GM21526 (cell line): ENCODE measurements at regions not wholly inside any gene's neighbourhood (a gene's known extent, or its start where the extent isn't known, plus 50 kb on each side); places are given as distances from the start of the nearest gene placed in this dataset.
A peak's percentile ranks its signal among the peaks of the same experiment; 100 is the strongest.

ENCODE experiments used
- ATAC-seq: cut with Tn5 transposase; IDR thresholded peaks from one replicate; pipeline ENCODE4 v1.9.1; 2021; ENCODE audit warnings: moderate library complexity; ENCODE audit not compliant: unreplicated experiment, low FRiP score

DNA sequence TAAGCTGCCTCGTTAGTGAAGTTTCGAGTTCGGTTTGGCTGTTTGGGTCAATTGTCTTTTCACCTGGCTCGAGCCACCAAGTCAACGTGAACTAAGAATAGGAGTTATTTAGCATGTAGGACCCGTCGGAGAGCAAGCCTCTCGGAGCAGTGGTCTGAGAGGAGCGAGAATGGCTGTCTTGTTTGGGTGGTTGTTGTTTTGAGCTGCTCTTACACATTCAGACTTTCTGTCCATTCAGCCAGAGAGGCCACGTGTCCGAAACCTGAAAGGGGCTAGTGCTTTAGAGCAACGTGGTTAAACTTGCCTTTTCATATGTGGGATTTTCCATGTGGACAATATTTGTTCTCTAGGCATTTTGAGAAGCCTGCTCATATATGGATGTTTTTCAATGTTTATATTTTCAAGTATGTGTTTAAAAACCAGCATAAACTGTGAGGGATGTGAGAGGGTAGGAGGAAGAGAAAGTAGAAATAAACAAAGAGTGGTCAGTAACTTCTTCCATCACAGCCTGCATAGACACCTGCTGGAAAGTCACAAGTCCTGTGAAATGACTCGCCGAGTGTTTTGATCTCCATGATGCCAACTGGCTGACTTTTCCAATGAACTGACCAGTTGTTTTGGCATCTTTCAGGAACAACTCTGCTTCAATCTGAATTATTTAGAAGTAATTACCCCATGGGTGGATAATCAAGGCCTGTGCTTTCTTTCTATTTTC lies 221.0 kb downstream of the ASCL1 start:
- no peak for ATAC-seq

DNA sequence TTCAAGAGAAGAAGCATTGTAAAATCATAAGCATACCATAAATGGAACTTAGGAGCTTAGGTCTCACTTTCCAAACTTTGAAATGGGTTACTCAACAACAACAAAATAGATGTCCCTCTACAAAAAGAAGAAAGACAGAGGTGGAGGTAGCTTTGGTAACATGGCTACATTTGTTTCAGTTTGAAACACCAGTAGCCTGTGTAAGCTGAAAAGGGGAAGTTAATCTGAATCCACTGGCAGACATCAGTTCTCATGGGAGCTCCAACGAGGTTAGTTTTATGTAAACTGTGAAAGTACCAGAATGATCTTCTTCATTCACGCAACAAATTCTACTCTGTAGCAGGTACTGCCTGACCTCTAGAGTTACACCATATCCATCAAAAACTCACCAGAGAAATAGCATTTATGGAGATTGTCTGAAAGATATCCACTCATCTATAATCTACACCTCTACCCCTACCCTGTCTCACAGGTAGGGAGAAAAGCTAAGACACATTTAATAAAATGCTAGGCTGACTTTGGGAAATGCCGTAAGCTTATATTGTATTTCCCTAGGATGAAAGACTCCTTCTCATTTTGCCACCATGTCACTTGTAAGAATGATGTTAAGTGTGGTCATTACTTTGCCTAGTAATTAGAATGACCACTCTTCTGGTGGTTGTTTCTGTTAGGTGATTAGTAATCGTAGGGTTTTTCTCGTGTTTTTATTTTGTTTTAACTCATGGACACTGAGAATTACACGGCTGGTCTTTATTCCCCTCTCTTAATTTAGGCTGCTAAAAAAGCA lies 224.1 kb downstream of the ASCL1 start:
- ATAC-seq: peak; percentile 89

DNA sequence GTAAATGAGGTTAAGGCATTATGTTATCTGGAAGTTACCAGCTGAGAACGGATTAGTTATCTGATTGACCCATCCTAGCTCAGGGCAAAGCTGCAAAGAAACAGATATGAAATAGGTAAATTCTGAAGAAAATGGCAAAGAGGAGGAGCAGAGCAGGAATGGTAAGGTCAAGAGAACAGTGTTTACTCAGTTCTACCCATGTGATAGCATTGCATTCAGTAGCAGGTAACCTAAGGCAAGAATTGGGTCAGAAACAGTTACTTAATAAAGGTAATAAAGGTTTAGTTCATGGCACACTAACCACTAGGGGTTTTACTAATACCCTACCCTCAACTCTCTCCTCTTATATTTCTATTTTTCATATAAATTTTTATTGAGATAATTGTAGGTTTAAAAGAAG lies 224.8 kb downstream of the ASCL1 start:
- ATAC-seq: no peak

DNA sequence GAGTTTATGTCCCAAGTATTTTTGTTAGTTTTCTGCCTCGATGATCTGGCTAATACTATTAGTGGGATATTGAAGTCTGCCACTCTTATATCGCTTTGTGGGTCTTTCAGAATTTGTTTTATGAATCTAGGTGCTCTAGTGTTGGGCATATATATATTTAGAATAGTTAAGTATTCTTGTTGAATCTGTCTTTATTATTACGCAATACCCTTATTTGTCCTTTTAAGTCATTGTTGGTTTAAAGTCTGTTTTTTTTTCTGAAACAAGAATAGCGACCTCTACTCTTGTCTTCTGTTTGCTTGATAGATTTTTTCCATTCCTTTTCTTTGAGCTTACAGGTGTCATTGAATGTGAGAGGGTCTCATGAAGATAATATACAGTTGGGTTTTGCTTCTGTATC lies 239.0 kb downstream of the ASCL1 start:
- no peak for ATAC-seq

DNA sequence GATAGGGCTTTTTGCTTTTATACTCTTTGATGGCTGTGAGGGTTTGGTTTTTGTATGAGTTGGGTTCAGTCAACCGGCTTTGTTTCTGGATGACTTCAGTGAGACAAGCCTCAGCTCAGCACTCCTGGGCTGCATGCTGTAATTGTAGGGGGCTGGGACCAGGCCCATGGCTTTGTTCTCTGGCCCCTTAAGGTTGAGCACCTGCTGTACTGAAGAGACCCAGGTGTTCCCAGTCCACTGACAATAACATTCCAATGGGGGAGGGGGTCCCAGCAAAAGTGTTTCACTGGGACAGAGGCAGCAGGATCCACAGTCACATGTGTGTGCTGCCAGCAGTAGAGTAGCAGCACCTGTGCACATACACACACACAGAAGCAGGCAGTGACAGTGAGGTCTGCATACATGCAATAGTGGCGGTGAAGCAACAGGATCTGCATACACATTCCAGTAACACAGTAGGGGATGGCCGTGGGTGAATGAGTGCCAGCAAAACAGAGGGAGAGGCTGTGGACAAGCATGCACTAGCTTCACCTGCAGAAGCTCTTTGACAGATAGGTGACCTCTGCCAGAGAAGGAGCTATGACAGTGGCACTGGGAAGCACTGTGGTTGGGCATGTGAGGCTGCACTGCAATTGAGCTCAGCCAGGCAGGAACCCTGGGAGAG lies 240.4 kb downstream of the ASCL1 start:
- no peak for ATAC-seq

DNA sequence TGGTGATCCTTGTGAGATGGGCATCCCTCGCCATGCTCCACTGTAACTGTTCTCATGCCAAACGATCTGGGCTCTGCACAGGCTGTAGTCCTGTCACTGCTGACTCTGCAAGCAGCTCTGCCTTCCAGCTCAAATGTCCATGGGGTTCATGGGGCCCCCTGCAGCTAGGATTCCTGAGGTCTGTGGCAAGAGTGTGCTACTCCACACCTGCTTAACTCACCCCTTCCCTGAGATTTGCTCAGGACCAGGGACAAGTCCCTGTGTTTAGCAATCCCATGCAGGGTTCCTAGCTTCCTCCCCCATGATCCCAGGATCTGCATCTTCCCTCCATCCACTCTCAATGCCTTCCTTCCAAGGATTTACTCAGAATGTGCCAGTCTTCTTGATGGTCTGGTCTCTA lies 241.0 kb downstream of the ASCL1 start:
- no peak for ATAC-seq

DNA sequence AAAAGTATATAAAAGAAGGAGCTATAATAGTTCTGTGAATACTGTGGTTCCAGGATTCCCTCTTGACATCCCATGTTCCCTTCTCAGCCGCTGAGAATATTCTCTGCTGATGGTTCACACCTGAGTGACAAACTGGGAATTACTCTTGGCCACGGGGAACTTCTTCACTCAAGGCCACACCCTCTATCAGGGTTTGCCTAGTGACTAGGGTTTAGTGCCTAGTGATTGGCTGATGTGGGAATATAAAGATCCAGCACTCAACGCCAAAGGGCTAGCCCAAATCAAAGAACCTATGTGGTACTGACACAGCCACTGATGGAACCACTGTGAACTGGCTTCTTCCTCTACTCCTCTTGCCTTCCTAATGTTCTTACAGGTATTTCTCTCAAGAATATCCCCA lies 248.4 kb downstream of the ASCL1 start:
- ATAC-seq: no peak

DNA sequence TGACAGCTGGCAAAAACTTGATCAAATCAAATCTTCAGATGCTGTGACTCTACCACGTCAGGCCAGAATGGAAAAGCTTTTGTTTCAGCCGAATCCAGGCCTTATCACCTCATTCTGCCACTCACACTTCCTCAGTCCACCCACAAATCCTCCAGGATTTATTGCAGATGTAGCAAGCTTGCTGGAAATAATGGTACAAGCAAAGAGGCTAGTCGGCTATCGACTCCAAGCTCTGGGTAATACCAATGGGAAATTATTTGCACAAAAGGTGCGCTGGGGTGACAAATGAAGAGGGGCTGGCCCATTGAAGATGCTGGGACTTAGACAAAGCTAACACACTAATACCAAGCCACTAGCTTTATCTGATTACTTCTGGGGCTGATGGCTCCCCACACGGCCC lies 250.5 kb downstream of the ASCL1 start:
- no peak for ATAC-seq

DNA sequence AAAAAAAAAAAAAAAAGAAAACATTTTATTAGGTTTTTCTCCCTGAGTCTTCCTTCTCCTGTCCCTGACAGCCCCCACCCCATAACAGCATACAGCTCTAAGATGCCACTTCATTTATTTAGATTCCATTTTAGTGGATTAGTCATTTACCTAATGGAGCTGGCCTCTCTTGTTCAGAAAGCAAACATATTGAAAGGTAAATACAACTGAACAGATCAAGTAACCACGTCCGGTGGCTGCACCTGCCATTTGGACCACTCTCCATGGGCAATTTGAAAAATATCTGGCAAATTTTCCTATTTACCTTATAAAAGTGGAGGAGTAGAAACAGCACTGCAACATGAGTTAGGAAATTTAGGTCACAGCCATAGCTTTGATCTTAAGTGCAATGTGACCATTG lies 254.6 kb downstream of the C12orf42 start:
- no peak for ATAC-seq

DNA sequence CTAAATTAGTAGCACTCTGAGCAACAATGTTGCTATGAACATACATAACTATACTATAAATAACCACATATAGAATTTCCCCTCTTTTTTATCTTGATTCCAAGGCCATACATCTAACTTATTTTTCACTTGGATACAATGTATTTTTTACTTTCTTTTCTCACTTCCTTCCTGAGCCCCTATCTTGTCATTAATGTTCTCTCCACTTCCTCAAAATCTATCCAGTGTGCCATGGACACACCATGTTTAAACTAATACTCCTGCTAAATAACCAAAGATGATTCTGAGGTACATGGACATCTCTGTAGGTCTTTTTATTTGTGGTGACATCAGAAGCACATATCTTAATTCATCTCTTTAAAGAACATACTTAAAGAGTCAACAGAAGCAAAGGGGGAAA lies 251.2 kb downstream of the C12orf42 start:
- ATAC-seq: no peak

DNA sequence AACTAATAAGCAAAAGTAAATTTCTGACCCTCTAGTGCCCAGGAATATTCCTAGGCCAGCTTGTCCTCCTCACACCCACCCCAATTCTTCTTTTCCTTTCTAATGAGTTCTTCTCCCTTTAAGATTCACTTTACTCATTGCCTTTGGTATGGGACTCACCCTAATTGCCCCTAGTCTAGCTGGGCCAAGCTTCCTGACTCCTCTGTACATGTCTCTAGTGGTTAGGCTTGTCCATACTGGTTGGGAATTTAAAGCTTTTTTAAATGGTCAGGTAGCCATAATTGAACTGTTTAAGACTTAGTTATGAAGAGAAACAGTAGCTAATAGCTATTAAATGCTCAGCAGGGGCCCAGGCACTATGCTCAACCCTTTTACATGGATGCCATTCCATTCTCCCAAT lies 248.2 kb downstream of the C12orf42 start:
- ATAC-seq: no peak

DNA sequence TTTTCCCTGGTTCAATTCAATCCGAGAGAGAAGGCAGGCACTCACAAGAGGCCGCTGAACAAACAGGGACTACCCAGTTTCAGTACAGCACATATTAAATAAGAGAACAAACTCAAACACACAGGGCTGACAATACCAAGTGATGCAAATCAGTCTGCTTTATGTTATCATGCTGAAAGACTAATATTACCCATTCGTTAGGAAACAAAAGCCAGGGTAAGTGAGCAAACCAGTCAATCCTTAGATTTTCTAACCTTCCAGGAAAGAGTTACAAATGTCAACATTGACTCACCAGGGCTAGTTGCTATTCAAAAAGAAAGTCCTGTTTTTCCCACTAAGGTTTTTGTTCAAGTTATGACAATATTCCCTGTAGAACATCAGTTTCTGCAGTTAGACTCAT lies 246.2 kb downstream of the C12orf42 start:
- no peak for ATAC-seq

DNA sequence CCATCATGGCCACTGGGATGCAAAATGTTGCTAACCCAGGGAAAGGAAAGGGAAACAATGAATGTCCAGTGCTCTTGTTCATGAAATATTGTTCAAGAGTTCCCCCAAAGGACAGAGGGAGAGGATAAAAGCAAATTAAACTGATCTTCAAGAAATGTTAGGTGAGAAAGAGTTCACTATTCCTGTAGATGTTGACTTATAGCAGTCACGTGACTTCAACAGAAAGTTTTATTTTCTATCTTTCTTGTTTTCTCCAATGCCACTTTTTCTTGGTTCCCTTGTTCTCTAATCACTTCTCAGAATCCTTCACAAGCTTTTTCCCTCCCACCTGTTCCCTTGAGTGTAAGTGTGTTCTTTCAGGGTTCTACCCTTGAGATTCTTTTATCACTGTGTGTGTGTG lies 245.3 kb downstream of the C12orf42 start:
- ATAC-seq: no peak
